ENCODE measurements at regions not wholly inside any gene's neighbourhood (a gene's known extent, or its start where the extent isn't known, plus 50 kb on each side); places are given as distances from the start of the nearest gene placed in this dataset.

GRCh38 chr10:120732643-120733313, 118.4 kb upstream of the WDR11 start:
- TF ChIP-seq CTCF (IDR thresholded peaks at IDR 0.05) (no peak), POLR2A (IDR thresholded peaks at IDR 0.05) (no peak)

Measured in esophagus squamous epithelium (tissue), 4 donors.